Colonic mucosa (tissue), 4 donors: ENCODE measurements at regions not wholly inside any gene's neighbourhood (a gene's known extent, or its start where the extent isn't known, plus 50 kb on each side); places are given as distances from the start of the nearest gene placed in this dataset.

Experiments
- DNase-seq: peaks from one replicate; pipeline ENCODE4 v3.0.0-alpha.2; 2020
- H3K27ac ChIP-seq: fragments of 200-600 bp; one replicate; pipeline ENCODE4 v1.8.0; 2021
- H3K27me3 ChIP-seq: fragments of 200-600 bp; one replicate; pipeline ENCODE4 v1.8.0; 2021
- H3K36me3 ChIP-seq: fragments of 200-600 bp; one replicate; pipeline ENCODE4 v1.8.0; 2021
- H3K4me1 ChIP-seq: fragments of 200-600 bp; one replicate; pipeline ENCODE4 v1.8.0; 2021; ENCODE audit warnings: mild to moderate bottlenecking
- H3K4me3 ChIP-seq: fragments of 200-600 bp; one replicate; pipeline ENCODE4 v1.8.0; 2021
- H3K9ac ChIP-seq, 2 donors: one replicate each; pipeline ENCODE4 v1.7.0; 2013; ENCODE audit warnings: control low read depth in 2 of 2, low read depth in 2 of 2, low read length in 2 of 2
- H3K9me3 ChIP-seq: fragments of 200-600 bp; one replicate; pipeline ENCODE4 v1.8.0; 2021
- CTCF ChIP-seq: fragments of 200-600 bp; IDR thresholded peaks from one replicate; pipeline ENCODE4 v1.8.0; 2022; ENCODE audit warnings: antibody characterized with exemption, mild to moderate bottlenecking
- intact Hi-C: fragments of 100-400 bp; cut with DNase I; formaldehyde crosslinking; loops from one replicate; pipeline ENCODE4 v1.14.1; 2022
- donor health status: healthy.
- donor health status: DM: no; HTN: no; CAD: no.
- donor health status: DM: no; HTN: no; CAD: no.

- Histone ChIP-seq H3K9me3 (no peaks in the 10 kb centered on the region), H3K4me1 (no peaks in the 10 kb centered on the region), H3K36me3 (no peaks in the 10 kb centered on the region), H3K4me3 (no peak overlapping the region), H3K27ac (no peak overlapping the region), H3K9ac (no peak overlapping the region), H3K27me3 (no peaks in the 10 kb centered on the region)
- no peak for TF ChIP-seq CTCF
- intact Hi-C loops: no loop called here
- no peak for DNase-seq
Observed at GRCh38 chr21:41656946-41657525, 109.8 kb downstream of the RIPK4 start.

GRCh38 chr21:41655259-41655658 is 111.6 kb downstream of the RIPK4 start:
- Histone ChIP-seq H3K4me3 (no peak overlapping the region), H3K4me1 (no peaks in the 10 kb centered on the region), H3K36me3 (no peaks in the 10 kb centered on the region), H3K27ac (no peak overlapping the region), H3K9ac (no peak overlapping the region), H3K9me3 (no peaks in the 10 kb centered on the region), H3K27me3 (no peaks in the 10 kb centered on the region)
- intact Hi-C loops: no loop called here
- TF ChIP-seq CTCF: no peak
- no peak for DNase-seq

DNA sequence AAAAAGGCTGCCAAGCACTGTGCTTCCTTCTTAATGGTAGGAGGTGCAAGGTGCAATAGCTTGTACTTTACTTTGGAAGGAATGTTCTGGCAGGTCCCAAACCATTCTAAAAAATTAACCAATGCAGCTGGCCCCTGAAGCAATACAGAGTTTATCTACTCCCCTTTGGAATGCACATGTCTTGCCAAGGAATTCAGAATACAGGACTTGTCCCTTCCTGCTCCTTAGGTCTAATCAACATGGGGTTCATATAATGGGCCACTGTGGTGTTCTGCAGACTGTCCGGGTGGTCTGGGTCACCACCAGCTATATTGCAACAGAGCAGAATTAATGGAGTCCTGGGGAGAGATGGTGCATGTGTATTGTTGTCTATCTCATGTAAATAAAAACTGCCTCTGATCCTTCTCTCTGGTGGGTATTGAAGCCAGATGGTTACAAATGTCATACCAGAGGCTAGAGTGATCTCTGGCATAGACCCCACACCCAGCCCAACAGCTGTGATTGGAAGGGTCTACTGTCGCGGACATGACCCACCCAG is 112.8 kb downstream of the RIPK4 start:
- Histone ChIP-seq H3K27ac (no peak overlapping the region), H3K9me3 (no peaks in the 10 kb centered on the region), H3K36me3 (no peaks in the 10 kb centered on the region), H3K4me3 (no peak overlapping the region), H3K4me1 (no peaks in the 10 kb centered on the region), H3K9ac (no peak overlapping the region), H3K27me3 (no peaks in the 10 kb centered on the region)
- no peak for DNase-seq
- intact Hi-C loops: no loop called here
- TF ChIP-seq CTCF: no peak

GRCh38 chr21:41653243-41653953 is 113.5 kb downstream of the RIPK4 start:
- H3K4me1 ChIP-seq: no peaks in the 10 kb centered on the region
- no peak overlapping the region for H3K9ac ChIP-seq
- no peaks in the 10 kb centered on the region for H3K9me3 ChIP-seq
- no peak for TF ChIP-seq CTCF
- intact Hi-C loops: no loop called here
- H3K4me3 ChIP-seq: no peak overlapping the region
- no peak overlapping the region for H3K27ac ChIP-seq
- H3K36me3 ChIP-seq: no peaks in the 10 kb centered on the region
- no peak for DNase-seq
- H3K27me3 ChIP-seq: no peaks in the 10 kb centered on the region

GRCh38 chr21:41651830-41652229 is 115.0 kb downstream of the RIPK4 start:
- Histone ChIP-seq H3K4me3 (no peak overlapping the region), H3K27me3 (no peaks in the 10 kb centered on the region), H3K27ac (no peak overlapping the region), H3K36me3 (no peaks in the 10 kb centered on the region), H3K9ac (no peak overlapping the region), H3K9me3 (no peaks in the 10 kb centered on the region), H3K4me1 (no peaks in the 10 kb centered on the region)
- no peak for TF ChIP-seq CTCF
- no peak for DNase-seq
- intact Hi-C loops: no loop called here
